IPS-NIHi7 (cell line): ENCODE measurements at regions not wholly inside any gene's neighbourhood (a gene's known extent, or its start where the extent isn't known, plus 50 kb on each side); places are given as distances from the start of the nearest gene placed in this dataset.

Source experiments
- DNase-seq: peaks from one replicate; pipeline ENCODE4 v3.0.0; 2012; ENCODE audit warnings: mixed read lengths; ENCODE audit errors: extremely low spot score

DNA sequence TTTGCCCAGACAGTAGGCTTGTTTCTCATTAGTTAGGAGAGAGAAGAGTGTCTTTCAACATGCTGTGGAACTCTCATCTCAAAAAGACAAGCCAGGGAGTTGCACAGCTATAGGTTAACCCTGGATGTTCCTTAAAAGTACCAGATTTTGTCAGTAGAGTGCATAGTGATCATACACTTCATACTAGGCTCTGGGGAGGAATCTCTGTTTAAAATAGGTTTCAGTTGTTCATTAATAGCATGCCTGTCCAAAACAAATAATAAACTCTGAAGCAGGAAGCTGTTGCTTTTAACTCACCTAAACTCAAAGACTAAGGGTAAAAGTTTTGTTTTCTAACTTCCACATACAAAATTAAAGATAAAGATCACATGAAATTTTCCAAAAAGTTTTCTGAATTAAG lies 1948.4 kb downstream of the C4orf33 start:
- no peak for DNase-seq

DNA sequence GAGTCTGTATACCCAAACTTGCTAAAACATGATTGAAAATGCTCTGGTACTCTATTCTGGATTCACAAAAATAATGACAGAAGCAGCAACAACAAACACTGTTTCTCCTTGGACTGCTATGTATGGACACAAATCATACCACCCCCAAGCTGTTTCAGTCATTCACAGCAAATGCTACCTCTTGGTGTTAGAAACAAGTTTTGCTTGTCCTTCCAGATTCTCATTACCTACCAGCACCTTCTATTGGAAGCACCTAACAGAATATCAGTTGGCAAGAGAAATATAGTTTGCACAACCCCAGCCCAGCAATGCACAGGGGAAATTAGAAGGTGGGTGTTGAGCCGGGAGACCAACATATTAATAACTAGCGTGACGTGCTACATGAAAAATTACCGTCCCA lies 1950.9 kb downstream of the C4orf33 start:
- no peak for DNase-seq

DNA sequence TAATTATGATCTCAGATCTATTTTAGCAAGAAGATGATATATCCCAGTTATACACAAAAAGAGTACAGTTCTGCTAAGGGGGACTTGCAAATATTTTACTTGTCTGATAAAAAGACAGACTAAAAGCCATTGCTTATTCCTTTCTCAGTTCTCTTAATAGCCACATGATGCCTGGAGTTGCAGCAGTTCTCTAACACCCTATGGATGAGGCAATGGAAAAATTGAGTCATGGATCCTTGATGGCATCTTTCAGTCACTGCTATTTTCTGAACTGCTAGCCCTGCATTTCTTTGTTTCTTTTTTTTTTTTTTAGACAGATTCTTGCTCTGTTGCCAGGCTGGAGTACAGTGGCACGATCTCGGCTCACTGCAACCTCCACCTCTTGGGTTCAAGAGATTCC lies 1956.7 kb downstream of the C4orf33 start:
- DNase-seq, result no peak

DNA sequence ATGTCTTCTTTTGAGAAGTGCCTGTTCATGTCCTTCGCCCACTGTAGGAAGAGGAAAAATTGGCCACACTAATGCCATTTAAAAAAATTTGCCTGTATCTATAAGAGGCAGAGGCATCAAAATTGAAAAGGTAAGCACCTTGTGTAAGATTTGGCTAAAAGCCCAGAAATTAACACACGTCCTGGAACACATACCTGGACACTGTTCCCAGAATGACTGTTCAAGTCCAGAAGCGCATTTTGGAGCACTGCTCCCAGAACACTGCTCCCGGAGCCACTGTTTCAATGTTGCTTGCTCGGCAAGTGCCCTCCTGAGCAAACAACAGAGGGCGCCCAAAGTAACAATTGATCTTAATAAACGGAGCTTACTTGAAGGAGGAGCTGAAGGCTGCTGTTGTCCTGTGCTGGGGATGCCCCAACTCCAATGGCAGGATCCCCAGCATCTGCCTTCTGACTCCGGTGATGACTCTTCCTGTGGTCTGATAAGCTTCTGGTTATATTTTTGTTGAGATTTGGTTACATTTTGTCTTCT lies 1958.6 kb downstream of the C4orf33 start:
- peak; percentile 31 for DNase-seq

DNA sequence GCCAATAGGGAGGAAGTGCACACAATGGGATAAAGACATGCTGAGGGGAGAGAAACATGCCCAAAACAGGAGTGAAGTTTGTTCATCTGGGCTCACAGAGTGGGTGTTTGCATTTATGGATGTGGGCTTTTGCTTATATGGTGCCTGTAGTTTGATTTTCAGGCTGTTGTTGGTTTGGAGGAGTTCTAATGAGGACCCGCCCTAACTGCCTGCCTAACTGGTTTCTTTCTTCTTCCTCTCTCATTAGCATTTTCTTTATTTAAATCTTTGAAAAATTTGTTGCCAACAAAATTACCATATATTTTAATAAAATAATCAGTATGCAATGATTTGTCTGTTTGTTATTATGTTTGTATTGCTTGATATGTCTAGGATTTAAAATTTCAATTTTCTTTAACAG lies 1965.8 kb downstream of the C4orf33 start:
- DNase-seq, result no peak

DNA sequence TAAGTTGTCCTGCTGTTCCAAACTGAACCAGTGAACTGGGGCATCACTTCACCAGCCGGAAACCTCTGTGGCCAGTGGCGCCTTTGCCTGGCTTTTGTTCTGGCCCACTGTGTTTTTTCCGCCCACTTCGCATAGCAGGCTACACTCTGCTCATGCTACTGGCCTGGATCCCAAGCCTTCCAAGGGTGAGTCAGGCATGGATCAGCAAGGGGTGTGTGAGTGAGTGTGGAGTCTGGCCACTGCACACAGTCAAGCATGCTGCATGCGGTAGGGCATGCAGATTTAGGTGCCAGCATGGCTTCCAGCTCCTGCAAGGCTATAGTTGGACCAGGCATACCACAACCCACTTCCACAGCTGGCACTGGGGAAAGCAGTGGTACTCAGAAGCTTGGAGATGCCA lies 1967.9 kb downstream of the C4orf33 start:
- no peak for DNase-seq

DNA sequence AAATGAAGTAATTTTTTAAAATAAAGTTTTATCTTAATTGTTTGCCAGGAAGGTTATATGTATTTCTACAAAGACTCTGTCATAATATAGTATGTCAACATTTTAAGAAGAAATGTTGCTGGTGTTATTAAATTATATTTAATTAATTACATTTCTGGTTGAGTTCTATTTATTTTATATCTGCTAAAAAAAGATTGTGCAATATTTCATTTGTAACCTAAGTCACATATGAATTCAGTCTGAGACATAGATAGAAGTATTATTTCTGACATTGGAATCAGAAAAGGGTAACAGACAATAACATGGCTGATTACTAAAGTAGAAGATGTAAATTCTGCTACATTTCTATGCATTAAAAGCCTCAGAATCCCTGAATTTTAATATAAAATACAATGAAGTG lies 1985.1 kb downstream of the C4orf33 start:
- no peak for DNase-seq

DNA sequence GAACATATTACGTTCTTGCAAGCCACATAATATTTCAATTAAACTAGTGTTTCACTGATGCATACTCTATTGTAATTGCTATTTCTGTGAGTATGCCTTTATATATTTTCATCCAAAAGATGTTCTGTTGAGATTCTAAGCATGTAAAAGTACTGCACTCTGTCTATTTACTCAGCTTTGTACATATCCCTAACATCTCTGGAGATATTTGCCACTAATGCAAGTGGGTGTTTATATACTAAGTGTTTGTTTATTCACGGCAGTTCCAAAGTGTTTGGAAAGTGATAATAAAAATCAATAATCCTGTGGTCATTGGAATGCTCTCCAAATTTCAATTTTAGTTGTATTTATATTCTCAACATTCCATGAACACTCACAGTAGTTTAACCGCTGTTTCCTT lies 1989.0 kb downstream of the C4orf33 start:
- DNase-seq, result no peak

DNA sequence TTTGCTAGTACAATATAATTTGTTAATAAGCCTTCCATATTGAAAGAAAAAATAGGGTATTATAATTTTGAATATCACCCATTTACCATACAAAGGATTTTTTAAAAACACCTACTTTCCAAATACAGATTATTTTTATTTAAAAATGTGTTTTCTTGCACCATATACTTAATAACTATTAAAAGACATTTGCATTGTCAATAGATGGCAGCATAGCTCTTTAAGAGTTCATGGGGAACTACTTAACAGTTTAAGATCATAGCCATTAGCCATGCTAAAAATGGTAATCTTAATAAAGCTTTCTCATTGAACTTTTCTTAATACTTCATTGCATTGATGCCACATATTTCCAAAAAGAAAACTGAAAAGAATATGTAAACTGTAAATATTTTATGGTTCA lies 1995.9 kb downstream of the C4orf33 start:
- DNase-seq, result no peak

DNA sequence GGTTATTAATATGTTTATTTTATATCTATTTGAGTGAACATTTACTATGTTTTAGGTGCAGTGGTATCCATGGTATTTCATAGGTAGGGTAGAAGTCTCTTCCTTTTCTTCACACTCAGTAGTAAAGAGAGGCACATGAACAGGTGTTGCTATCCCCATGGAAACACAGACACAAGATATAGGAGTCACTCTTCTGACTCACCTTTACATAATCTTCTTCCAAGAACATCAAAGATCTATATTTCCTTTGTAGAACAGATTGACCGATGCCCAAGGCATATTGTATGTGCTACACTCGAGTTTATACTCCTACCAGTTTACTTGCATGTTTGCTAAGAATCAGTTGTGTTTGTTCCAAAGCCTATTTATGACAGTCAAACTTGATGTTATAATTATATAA lies 1997.4 kb downstream of the C4orf33 start:
- no peak for DNase-seq

DNA sequence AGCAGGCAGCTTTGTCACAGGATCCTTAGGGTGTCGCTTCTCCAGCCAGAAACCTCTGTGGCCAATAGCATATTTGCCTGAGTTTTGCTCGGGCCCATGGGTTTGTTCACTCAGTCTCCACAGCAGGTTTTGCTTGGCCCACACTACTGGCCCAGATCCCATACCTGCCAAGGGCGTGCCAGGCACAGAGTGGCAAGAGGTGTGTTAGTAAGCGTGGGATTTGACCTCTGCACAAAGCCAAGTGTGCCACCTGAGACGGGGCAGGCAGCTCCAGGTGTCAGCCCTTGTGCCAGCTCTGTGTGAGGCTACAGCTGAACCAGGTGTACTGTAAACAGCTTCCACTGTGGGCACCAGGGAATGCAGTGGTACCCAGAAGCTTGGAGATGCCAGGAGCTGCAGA lies 2003.0 kb downstream of the C4orf33 start:
- no peak for DNase-seq

DNA sequence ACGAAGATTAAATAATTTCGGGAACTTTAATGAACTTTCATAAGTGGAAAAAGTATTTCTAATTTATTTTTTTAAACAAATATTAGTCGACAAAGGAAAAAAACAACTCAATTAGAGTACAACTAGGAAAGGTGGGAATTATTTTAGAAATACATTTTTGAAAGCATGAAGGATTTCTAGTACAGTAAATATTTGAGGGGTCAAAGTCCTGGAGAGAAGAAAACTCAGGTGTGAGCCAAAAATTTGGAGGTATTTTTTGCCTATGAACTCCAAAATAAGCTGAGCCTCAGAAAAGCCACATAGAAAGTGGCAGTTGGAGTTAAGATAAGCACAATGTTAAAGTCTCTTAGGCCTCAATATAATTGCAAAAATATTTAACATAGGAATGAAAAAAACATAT lies 2017.3 kb downstream of the C4orf33 start:
- DNase-seq, result no peak

DNA sequence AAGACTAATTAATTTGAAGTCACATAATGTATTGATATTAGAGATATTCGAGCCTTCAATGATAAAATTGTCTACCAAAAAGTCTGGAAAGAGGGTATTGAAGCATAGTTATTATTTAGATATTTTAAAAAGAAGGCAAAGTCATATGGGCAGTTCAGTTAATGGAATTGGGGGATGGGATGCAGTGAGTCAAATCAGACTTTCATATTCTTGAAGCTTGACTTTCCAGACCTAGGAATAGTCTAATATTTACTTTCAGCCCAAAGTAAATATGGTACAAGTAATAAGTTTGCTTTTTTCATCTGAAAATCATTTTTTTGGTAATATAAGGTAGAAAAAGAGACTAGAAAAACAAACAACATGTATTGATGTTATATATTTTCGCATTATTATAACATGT lies 2017.8 kb downstream of the C4orf33 start:
- DNase-seq, result no peak

DNA sequence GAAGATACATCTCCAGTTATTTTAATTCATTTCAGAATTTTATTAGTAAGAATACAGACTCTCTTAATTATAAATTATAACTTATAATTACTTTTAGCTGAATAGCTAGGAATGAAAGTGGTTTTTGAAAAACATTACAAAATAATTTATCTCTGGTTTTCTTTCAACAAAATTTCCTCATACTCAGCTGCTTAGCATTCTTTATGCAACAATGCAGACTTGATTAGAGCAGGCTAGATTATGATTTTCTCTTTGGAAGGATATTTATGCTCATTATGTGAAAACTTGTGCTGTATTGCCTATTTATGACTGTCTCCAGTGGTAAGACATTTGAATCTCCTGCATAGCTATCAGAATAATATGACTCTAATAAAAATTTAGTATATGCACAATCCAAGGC lies 2023.7 kb downstream of the C4orf33 start:
- DNase-seq, result no peak

DNA sequence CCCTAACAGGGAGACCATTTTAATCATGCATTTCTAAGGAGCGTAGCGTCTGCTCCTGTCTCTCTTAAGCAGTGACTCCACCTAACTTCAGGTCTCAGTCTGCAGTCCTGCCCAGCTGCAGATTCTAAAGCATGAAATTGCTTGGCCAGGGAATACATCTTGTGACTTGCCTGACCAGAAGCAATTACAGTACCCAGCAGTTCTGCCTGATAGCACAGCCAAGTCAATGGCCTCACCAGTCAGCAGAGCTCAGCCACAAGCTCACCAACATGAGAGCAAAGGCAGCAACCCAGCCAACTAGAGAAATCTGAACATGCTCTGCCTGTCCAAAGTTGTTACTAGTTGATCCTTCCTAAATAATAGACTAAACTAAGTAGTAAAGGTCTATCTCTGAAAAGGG lies 2011.9 kb upstream of the PCDH10 start:
- DNase-seq, result no peak

DNA sequence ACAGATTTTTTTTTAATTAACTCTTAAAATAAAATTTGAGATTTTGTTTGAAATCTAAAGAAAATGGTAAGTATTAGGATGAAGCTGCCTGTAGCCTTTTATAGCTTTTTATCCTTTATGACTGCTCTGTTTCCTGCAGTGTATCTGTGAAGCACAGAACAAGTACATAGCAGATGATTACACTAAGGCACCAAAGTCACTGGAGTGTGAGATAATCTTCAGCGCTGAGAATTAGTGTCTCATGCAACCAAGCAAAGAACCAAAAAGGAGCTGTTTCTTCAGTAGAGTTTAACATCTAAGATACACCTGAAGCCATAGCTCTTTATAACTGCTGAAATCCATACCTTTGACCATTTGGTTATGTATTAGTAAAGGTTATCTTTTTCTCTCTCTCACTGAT lies 1989.8 kb upstream of the PCDH10 start:
- DNase-seq, result no peak

DNA sequence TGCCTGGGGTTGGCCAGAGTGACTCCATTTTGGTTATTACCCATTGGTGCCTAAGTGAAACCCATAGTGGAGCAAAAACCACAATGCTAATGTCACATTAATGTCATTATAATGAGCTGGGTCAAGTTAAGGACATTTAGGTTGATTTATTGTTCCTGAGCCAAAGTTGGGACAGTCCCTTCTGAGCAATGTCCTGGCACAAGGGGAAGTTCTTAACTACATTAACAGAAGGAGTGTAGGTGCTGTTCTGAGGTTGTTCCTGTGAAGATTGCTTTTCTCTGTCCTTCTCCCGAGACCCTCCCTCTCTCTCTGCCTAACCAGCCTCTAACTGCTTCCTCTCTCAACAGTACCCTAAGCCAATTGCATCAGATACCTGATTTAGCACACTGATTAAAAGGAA lies 1956.8 kb upstream of the PCDH10 start:
- DNase-seq, result no peak

DNA sequence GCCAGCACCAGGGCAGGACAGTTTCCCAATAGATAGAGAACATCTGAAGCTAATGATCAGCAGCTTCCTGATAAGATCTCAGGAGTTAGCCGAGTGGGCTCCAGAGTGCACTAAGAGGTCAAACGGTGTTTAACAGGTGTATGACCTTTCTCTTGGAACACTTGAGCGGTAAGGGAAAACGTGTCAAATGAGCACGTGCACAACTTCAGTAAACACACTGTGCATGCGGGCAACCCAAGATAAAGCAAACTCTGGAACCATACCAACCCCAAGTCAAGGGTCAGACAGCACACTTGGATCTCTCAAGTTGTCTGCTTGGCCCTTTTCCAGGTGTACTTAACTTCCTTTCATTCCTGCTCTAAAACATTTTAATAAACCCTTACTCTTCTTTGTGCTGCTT lies 1941.5 kb upstream of the PCDH10 start:
- DNase-seq, result no peak

DNA sequence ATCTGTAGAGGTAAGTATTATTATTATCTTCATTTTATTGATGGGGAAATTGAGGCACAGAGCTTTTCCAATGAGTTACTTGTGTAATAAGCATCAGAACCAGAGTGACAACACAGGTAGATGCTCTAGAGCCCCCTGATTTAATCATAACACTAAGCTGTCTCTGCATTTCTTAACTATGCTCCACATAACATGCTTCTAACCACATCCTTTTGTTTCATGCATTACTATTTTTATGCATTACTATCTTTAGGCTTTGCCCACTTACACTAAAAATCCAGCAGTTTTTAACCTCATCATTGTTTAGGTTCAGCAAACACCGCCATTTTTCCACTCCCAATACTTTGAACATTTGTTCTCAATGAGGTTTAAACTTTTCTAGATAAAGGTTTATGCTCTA lies 1900.8 kb upstream of the PCDH10 start:
- no peak for DNase-seq

DNA sequence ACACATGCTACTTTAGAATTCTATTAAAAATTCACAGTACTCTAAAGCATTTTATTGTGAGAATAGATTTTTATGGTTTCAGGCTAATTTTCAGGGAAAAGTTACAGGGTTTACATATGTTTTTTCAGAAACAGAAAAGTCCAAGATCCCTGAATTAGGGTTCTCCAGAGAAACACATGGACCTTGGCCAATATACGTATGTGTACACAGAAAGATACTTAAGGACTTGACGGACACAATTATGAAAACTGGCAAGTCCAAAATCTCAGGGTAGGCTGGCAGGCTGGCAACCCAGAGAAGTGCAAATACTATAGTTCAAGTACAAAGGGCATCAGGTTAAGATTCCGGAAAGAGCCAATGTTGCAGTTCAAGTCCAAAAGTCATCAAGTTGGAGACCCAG lies 1897.8 kb upstream of the PCDH10 start:
- no peak for DNase-seq

DNA sequence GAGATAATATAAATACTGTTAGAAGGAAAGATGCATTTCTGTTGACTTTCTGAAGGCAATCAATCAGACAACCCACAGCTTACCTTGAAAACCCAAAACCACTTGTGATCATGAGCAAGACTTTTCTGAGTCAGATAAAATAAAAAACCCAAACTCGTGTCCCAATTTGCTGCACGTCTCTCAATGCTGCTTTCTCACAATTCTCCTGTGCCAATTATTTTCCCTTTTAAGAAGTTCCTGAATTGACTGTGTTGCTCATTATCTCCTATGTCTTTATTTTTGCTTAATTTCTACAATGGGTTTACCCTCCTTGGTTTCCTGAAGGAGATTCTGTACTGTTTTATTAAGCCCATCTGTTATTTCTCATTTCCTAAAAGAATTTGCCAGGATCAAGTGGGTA lies 1891.9 kb upstream of the PCDH10 start:
- no peak for DNase-seq

DNA sequence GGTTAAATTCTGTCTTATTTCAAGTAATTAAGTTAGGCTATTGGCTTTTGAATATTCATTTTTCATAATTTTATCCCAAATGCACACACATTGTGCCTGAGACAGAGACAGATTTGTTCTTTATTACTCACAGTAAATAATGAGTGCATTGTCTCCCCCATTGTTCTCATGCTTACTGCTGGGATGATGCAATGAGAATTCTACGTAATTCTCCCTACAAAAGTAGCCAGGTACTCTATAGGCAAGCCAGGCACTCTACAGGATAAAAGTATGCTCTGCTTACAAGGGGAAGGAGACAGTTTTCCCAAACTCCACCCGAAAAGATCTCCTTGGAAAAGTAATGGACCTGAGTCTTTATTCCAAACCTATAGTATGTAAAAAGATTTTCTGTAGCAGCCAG lies 1890.7 kb upstream of the PCDH10 start:
- no peak for DNase-seq

DNA sequence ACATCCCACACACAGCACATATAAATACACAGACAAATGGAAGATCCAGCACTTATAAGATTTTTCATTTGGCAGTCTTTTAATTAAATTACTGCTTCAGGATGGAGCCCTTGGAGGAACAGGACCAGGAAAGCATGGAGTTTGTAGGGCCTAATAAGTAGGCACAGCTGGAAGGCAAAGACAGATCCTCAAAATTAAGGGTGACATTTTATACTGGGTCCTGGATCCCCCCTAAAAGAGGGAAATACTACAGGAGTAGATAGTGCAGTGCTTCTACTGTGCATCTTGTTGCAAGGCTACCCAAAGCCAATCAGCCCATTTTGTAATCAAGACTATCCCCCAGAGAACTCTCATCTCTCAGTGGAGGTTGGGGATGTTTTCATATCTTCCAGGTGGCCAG lies 1860.7 kb upstream of the PCDH10 start:
- DNase-seq, result no peak

DNA sequence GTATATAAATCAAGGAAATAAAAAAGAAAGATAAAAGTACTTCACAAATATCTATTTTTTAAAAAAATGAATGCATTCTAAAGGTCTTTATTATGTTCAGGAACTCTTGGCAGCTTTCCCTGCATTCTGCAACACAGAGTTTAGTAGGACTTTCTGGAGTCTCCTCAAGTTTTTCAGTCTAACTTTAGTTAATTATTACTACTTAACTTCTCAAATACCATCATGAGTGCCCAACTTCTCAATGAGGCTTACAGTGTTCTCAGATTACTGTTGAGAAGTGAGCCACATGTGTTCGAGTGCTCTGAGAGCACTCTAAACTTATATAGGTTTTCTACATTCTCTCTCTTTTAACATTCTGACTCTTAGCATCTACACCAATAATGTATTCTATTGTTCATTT lies 1852.9 kb upstream of the PCDH10 start:
- no peak for DNase-seq

DNA sequence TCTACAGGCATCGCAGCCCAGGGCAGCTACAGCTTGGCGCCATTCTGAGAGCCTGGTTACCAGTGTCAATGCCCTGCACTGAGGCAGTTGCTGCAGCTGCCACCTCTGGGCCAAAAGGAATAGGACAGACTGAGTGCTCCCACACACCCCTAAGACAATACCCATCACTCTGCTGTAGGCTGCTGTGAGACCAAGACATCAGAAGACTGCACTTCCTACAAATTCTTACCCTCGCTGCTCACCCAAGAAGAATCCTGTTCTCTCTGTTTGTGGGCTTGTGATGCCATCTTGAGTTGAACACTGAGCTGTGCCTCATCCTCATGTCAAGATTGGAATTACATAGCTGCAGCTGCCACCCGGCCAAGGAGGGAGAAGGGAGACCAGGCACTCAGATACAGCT lies 1847.0 kb upstream of the PCDH10 start:
- DNase-seq, result peak; percentile 8
